GM21381 (cell line): ENCODE measurements at regions not wholly inside any gene's neighbourhood (a gene's known extent, or its start where the extent isn't known, plus 50 kb on each side); places are given as distances from the start of the nearest gene placed in this dataset.
A peak's percentile ranks its signal among the peaks of the same experiment; 100 is the strongest.
"Not testable (repeated sequence)": the region's sequence is repeated elsewhere in the genome, so short reads cannot be mapped to it uniquely, and the experiment has no call there.

ENCODE experiments used
- ATAC-seq: cut with Tn5 transposase; IDR thresholded peaks from one replicate; pipeline ENCODE4 v1.9.1; 2021; ENCODE audit warnings: mild to moderate bottlenecking, moderate library complexity; ENCODE audit not compliant: unreplicated experiment

DNA sequence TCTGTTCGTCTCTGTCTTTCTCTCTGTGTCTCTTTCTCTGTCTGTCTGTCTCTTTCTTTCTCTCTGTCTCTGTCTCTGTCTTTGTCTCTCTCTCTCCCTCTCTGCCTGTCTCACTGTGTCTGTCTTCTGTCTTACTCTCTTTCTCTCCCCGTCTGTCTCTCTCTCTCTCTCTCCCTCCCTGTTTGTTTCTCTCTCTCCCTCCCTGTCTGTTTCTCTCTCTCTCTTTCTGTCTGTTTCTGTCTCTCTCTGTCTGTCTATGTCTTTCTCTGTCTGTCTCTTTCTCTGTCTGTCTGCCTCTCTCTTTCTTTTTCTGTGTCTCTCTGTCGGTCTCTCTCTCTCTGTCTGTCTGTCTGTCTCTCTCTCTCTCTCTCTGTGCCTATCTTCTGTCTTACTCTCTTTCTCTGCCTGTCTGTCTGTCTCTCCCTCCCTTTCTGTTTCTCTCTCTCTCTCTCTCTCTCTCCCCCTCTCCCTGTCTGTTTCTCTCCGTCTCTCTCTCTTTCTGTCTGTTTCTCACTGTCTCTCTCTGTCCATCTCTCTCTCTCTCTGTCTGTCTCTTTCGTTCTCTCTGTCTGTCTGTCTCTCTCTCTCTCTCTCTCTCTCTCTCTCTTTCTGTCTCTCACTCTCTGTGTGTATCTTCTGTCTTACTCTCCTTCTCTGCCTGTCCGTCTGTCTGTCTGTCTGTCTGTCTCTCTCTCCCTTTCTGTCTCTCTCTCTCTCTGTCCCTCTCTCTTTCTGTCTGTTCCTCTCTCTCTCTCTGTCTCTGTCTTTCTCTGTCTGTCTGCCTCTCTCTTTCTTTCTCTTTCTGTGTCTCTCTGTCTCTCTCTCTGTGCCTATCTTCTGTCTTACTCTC, 2065.9 kb upstream of the TPTE start:
- ATAC-seq, result not testable (repeated sequence)

DNA sequence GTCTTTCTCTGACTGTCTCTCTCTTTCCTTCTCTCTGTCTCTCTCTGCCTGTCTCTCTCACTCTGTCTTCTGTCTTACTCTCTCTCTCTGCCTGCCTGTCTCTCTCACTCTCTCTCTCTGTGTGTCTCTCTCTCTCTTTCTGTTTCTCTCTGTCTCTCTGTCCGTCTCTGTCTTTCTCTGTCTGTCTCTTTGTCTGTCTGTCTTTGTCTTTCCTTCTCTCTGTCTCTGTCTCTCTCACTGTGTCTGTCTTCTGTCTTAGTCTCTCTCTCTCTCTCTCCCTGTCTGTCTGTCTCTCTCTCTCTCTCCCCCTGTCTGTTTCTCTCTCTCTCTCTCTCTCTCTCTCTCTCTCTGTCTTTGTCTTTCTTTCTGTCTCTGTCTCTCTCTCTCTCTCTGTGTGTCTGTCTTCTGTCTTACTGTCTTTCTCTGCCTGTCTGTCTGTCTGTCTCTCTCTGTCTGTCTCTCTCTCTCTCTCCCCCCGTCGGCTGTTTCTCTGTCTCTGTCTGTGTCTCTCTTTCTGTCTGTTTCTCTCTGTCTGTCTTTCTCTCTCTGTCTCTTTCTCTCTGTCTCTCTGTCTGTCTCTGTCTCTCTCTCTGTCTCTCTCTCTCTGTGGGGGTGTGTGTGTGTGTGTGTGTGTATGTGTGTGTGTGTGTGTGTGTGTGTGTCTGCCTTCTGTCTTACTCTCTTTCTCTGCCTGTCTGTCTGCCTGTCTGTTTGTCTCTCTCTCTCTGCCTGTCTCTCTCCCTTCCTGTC, 2056.8 kb upstream of the TPTE start:
- ATAC-seq, result peak; percentile 72

DNA sequence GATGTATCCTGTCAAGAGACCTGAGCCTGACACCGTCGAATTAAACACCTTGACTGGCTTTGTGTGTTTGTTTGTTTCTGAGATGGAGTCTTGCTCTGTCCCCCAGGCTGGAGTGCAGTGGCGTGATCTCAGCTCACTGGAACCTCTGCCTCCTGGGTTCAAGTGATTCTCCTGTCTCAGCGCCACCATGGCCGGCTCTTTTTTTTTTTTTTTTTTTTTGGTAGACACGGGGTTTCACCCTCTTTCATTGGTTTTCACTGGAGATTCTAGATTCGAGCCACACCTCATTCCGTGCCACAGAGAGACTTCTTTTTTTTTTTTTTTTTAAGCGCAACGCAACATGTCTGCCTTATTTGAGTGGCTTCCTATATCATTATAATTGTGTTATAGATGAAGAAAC, 2054.7 kb upstream of the TPTE start:
- not testable (repeated sequence) for ATAC-seq
